Immature natural killer cell (primary cell): ENCODE measurements at regions not wholly inside any gene's neighbourhood (a gene's known extent, or its start where the extent isn't known, plus 50 kb on each side); places are given as distances from the start of the nearest gene placed in this dataset.

ENCODE experiments used
- DNase-seq, 3 donors: peaks; one replicate each; pipeline ENCODE4 v3.0.0; 2022; ENCODE audit warnings: mixed read lengths in 1 of 3
- H3K27ac Mint-ChIP-seq, 6 donors: one replicate each; pipeline ENCODE4 v1.8.0; 2020; ENCODE audit warnings: mixed read lengths in 6 of 6, mild to moderate bottlenecking in 5 of 6, inconsistent platforms in 4 of 6, moderate library complexity in 3 of 6
- H3K27me3 Mint-ChIP-seq, 3 donors: one replicate each; pipeline ENCODE4 v1.8.0; 2020 to 2021; ENCODE audit warnings: low read depth in 3 of 3, mild to moderate bottlenecking in 3 of 3, mixed read lengths in 3 of 3, moderate library complexity in 3 of 3, inconsistent platforms in 1 of 3
- H3K36me3 Mint-ChIP-seq, 3 donors: one replicate each; pipeline ENCODE4 v1.8.0; 2020; ENCODE audit warnings: mixed read lengths in 3 of 3, inconsistent platforms in 2 of 3, mild to moderate bottlenecking in 2 of 3
- H3K4me1 Mint-ChIP-seq, 2 donors: one replicate each; pipeline ENCODE4 v1.8.0; 2020; ENCODE audit warnings: inconsistent platforms in 2 of 2, mild to moderate bottlenecking in 2 of 2, mixed read lengths in 2 of 2, moderate library complexity in 1 of 2
- H3K4me3 Mint-ChIP-seq, 5 donors: one replicate each; pipeline ENCODE4 v1.8.0; 2020; ENCODE audit warnings: mild to moderate bottlenecking in 5 of 5, mixed read lengths in 5 of 5, inconsistent platforms in 3 of 5, moderate library complexity in 3 of 5
- H3K9me3 Mint-ChIP-seq, 6 donors: one replicate each; pipeline ENCODE4 v1.8.0; 2020; ENCODE audit warnings: mild to moderate bottlenecking in 6 of 6, mixed read lengths in 6 of 6, inconsistent platforms in 4 of 6, moderate library complexity in 3 of 6

GRCh38 chr13:42658019-42658418, 84.1 kb downstream of the TNFSF11 start:
- no peaks in the 10 kb centered on the region for H3K36me3 Mint-ChIP-seq
- H3K4me1 Mint-ChIP-seq: peaks cover 0 to 11% of the 10 kb centered on the region in 2 donors
- H3K4me3 Mint-ChIP-seq: no peak overlapping the region
- no peak overlapping the region for H3K27ac Mint-ChIP-seq
- peaks cover 3 to 6% (median 4%) of the 10 kb centered on the region in 3 donors for H3K27me3 Mint-ChIP-seq
- DNase-seq: no peak
- no peaks in the 10 kb centered on the region for H3K9me3 Mint-ChIP-seq

DNA sequence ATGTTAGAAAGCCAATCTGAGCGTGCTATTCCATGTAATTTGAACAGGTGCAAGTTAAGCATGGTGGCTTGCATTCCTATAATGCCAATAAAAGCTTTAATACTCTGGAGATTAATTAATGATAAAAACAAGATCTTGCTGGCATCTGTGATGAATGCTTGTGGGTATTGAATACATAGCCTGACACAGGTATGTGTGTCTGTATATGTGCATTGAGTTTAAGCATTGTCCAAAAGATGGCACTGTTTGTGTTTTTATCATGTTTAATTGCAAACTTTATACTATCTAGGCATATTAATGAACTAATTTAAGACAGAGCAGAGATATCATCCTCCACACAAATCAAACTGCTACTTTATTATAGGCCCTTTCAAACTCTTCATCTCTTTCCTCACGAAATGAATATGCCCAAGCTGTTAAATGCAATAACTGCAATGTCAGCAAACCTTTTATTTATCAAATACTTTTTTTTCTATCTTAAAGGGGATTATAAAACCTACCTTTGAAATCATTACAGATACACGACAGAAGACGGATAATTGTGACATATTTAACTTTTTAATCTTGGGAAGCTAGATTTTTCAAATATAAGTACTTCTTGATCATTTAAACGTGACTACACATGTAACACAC, 86.5 kb downstream of the TNFSF11 start:
- no peaks in the 10 kb centered on the region for H3K36me3 Mint-ChIP-seq
- H3K4me1 Mint-ChIP-seq: no peaks in the 10 kb centered on the region
- no peak overlapping the region for H3K27ac Mint-ChIP-seq
- H3K9me3 Mint-ChIP-seq: peaks cover 0 to 4% (median 0%) of the 10 kb centered on the region in 6 donors
- no peak overlapping the region for H3K4me3 Mint-ChIP-seq
- H3K27me3 Mint-ChIP-seq: peaks cover 0 to 14% (median 3%) of the 10 kb centered on the region in 3 donors
- no peak for DNase-seq

GRCh38 chr13:42667638-42668037, 93.7 kb downstream of the TNFSF11 start:
- peaks cover 2 to 15% (median 4%) of the 10 kb centered on the region in 6 donors for H3K9me3 Mint-ChIP-seq
- no peak overlapping the region for H3K27ac Mint-ChIP-seq
- H3K36me3 Mint-ChIP-seq: peaks cover 0 to 5% (median 0%) of the 10 kb centered on the region in 3 donors
- no peak for DNase-seq
- peaks cover 0 to 19% (median 9%) of the 10 kb centered on the region in 3 donors for H3K27me3 Mint-ChIP-seq
- no peaks in the 10 kb centered on the region for H3K4me1 Mint-ChIP-seq
- no peak overlapping the region for H3K4me3 Mint-ChIP-seq

DNA sequence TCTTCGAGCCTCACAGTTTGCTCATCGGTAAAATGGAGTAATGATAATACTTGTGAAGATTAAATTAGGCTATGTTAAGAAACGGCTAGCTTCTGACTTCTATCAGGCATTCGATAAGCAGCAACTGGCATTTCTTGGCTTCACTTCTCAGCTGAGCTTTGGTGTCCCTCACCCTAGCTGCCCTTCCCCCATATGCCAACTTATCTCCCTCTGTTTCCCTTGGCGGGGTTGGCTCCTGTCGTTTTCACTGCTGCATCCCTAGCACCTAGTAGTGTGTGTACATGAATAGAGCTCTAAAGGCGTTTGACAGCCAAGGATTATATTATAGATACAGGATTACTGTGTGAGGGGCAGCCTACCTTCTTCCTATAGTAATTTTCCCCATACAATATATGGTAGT, 97.5 kb downstream of the TNFSF11 start:
- peaks cover 0 to 5% (median 0%) of the 10 kb centered on the region in 3 donors for H3K36me3 Mint-ChIP-seq

DNA sequence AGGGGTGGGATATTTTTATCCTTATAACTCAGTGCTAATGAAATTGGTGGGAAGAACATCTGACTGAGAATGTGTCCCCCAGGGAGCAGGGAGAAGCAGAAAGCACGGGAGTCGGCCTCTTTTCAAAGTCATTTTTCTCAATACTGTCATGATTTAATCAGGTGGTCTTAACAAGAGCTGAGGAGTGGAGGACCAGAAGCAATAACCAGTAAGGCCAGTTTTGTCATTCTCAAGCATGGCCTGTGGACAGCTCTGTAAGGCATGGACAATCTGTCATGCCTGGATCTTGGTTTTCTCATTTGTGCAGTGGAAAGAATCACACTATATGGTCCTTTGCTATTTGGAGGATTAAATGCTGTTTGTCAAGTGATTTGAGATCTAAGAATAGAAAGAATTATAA, 99.7 kb downstream of the TNFSF11 start:
- DNase-seq: no peak
- Mint-ChIP-seq H3K4me3 (no peak overlapping the region), H3K9me3 (peaks cover 0 to 8% (median 0%) of the 10 kb centered on the region in 6 donors), H3K36me3 (no peaks in the 10 kb centered on the region), H3K27me3 (peaks cover 0 to 10% (median 2%) of the 10 kb centered on the region in 3 donors), H3K27ac (no peak overlapping the region), H3K4me1 (no peaks in the 10 kb centered on the region)

More for the DNA sequence above, 97.5 kb downstream of the TNFSF11 start:
- H3K9me3 Mint-ChIP-seq: peaks cover 0 to 11% (median 7%) of the 10 kb centered on the region in 6 donors
- no peak overlapping the region for H3K4me3 Mint-ChIP-seq
- H3K4me1 Mint-ChIP-seq: no peaks in the 10 kb centered on the region
- DNase-seq: no peak
- peaks cover 0 to 14% (median 7%) of the 10 kb centered on the region in 3 donors for H3K27me3 Mint-ChIP-seq
- no peak overlapping the region for H3K27ac Mint-ChIP-seq

GRCh38 chr13:42680748-42681147, 100.6 kb upstream of the FAM216B start:
- no peak for DNase-seq
- Mint-ChIP-seq H3K4me3 (no peak overlapping the region), H3K9me3 (peaks cover 0 to 4% (median 0%) of the 10 kb centered on the region in 6 donors), H3K36me3 (peaks cover 0 to 4% (median 0%) of the 10 kb centered on the region in 3 donors), H3K4me1 (no peaks in the 10 kb centered on the region), H3K27ac (no peak overlapping the region), H3K27me3 (peaks cover 0 to 3% (median 0%) of the 10 kb centered on the region in 3 donors)

DNA sequence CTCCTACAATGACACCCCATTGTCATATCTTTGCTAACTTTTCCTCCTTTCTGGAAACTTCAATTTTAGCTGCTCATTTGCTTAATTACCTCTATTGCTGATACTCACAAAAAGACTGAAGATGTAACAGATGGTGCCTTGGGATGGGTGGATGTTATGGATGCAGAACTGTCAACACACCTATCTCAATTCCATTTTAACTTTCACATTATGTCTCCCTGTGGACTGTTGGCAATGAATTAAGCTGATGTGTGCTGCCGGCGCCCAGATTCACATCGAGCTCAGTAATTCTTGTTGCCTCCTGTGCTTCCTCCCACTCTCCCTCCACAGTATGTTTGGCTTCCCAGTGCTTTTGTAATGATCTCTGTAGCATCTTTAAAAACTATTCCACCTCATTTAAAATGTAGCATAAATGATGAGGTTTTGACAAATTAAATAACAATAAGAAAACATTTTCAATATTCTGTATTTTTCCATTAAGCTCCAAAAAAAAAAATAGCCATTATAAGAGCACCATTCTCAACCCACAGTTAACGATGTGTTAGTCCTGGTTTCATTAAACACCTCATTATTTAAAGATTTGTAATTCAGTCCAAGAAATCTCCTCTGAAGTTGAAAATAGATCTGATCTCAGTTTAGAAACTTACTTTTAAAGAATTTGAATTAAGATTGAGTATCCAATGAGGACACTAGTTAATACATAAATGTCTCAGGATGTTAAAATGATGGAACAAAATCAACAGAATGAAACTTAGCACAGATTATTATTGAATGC, 99.9 kb upstream of the FAM216B start:
- no peak for DNase-seq
- Mint-ChIP-seq H3K27ac (no peak overlapping the region), H3K4me3 (no peak overlapping the region), H3K36me3 (peaks cover 0 to 4% (median 0%) of the 10 kb centered on the region in 3 donors), H3K27me3 (peaks cover 0 to 3% (median 0%) of the 10 kb centered on the region in 3 donors), H3K9me3 (no peaks in the 10 kb centered on the region), H3K4me1 (no peaks in the 10 kb centered on the region)

DNA sequence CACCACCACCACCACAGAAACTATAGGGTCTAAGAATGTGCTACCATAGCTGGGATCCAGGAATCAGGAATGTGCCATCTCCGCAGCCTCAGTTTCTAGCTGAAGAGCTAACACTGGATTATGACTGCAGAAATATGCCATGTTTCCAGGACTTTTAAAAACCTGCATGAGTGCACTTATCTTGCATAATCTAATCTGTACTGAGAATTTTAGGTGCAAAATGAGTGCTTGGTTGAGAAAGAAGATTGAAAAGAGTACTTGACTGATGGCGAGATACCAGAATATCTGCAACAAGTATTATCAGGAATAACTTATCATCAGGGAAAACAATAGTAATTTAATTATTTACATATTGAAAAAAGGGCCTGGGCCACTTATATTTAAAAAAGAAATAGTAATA, 97.2 kb upstream of the FAM216B start:
- DNase-seq: no peak
- no peak overlapping the region for H3K27ac Mint-ChIP-seq
- no peaks in the 10 kb centered on the region for H3K4me1 Mint-ChIP-seq

DNA sequence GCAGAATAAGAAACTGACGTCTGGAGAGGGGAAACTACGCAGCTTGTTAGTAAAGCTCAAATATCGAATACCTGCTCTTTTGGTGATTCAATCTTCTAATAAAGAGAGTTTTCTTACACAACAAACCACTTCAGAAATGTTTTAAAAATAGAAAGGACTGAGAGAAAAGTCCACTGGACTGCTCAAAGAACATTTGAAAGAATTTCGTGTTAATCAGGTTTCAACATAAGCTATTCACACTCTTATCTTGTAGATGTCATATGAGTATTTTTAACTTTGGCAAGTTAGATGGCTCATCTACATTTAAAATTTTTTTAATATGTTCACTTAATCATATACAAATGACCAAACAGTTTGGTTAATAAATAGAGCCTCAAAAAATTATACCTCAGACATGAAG, 95.6 kb upstream of the FAM216B start:
- H3K4me1 Mint-ChIP-seq: no peaks in the 10 kb centered on the region
- no peak for DNase-seq
- H3K27ac Mint-ChIP-seq: no peak overlapping the region
- H3K9me3 Mint-ChIP-seq: peaks cover 0 to 2% (median 0%) of the 10 kb centered on the region in 6 donors
- H3K4me3 Mint-ChIP-seq: no peak overlapping the region
- peaks cover 0 to 4% (median 0%) of the 10 kb centered on the region in 3 donors for H3K36me3 Mint-ChIP-seq
- peaks cover 0 to under 1% (median 0%) of the 10 kb centered on the region in 3 donors for H3K27me3 Mint-ChIP-seq

More for the DNA sequence above, 97.2 kb upstream of the FAM216B start:
- H3K9me3 Mint-ChIP-seq: peaks cover 0 to 2% (median 0%) of the 10 kb centered on the region in 6 donors
- peaks cover 0 to 3% (median 0%) of the 10 kb centered on the region in 3 donors for H3K27me3 Mint-ChIP-seq
- H3K4me3 Mint-ChIP-seq: no peak overlapping the region
- H3K36me3 Mint-ChIP-seq: peaks cover 0 to 4% (median 0%) of the 10 kb centered on the region in 3 donors

DNA sequence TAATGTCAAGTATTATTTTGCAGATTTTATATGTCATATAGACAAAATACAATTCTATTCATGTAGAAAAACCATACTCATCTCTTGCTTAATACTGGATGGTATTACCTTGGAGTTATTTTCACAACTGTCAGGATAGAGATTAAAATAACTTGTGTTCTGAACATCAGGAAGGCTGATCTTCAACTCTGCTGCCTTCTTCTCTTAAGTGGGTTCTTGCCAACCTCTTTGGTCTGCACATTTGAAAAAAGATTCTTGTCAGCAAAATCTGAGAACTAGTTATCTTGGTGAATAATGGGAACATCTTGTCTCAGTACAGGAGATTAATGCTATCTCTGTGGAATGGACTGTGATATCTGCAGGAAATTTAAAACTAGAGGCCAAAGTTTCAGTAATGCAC, 95.2 kb upstream of the FAM216B start:
- Mint-ChIP-seq H3K36me3 (peaks cover 0 to 4% (median 0%) of the 10 kb centered on the region in 3 donors), H3K4me3 (no peak overlapping the region), H3K27me3 (no peaks in the 10 kb centered on the region), H3K9me3 (peaks cover 0 to 2% (median 0%) of the 10 kb centered on the region in 6 donors), H3K4me1 (no peaks in the 10 kb centered on the region), H3K27ac (no peak overlapping the region)
- no peak for DNase-seq

GRCh38 chr13:42688821-42689220, 92.6 kb upstream of the FAM216B start:
- peaks cover 0 to 4% (median 0%) of the 10 kb centered on the region in 3 donors for H3K27me3 Mint-ChIP-seq
- H3K4me1 Mint-ChIP-seq: no peaks in the 10 kb centered on the region
- no peak overlapping the region for H3K4me3 Mint-ChIP-seq
- no peak for DNase-seq
- H3K27ac Mint-ChIP-seq: no peak overlapping the region
- peaks cover 0 to 2% (median under 1%) of the 10 kb centered on the region in 6 donors for H3K9me3 Mint-ChIP-seq
- no peaks in the 10 kb centered on the region for H3K36me3 Mint-ChIP-seq

DNA sequence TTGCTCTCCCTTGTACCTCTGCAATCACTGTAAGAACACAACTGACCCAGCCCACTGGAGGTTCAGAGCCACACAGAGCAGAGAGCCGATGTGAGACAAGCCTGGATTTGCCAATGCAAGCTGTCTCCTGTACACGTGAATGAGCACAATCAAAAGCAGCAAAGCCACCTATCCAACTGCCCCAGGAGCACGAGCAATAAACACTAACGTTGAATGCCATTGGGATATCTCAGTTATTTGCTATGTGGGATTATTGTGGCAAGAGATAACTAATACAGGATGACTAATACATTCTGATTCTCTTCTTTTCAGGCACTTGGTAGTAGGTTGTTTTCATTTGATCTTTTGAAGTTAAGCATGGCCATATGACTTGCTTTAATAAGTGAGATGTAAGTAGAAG, 85.2 kb upstream of the FAM216B start:
- H3K4me3 Mint-ChIP-seq: no peak overlapping the region
- peaks cover 15 to 34% of the 10 kb centered on the region in 2 donors for H3K4me1 Mint-ChIP-seq
- H3K36me3 Mint-ChIP-seq: peaks cover 0 to 3% (median 0%) of the 10 kb centered on the region in 3 donors
- peaks cover 0 to 6% (median 0%) of the 10 kb centered on the region in 6 donors for H3K9me3 Mint-ChIP-seq
- H3K27me3 Mint-ChIP-seq: peaks cover 8% of the 10 kb centered on the region in 3 donors
- no peak overlapping the region for H3K27ac Mint-ChIP-seq
- no peak for DNase-seq

DNA sequence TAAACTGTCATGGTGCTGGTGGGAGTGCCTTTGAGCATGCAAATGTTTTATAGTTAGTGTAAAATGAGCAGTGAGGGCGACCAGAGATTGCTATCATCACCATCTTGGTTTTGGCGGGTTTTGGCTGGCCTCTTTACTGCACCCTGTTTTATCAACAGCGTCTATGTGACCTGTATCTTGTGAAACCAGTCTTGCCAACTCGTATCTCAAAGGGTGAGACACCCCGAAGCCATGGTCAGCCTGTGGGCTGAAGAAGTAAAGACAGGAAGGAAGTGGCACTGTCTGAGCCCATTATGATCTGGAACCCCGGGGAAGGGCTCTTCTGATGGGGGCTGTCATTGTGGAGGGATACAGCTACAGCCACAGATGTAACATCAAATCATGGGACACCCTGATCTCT, 81.5 kb upstream of the FAM216B start:
- DNase-seq: peak; percentile 38 to 55 (median 43)
- Mint-ChIP-seq H3K27me3 (peaks cover 8 to 9% (median 9%) of the 10 kb centered on the region in 3 donors), H3K27ac (peak overlapping the region in 3 of 6 donors; percentile 21 to 31 (median 22)), H3K9me3 (peaks cover 0 to 5% (median 0%) of the 10 kb centered on the region in 6 donors), H3K4me3 (peak overlapping the region in 4 of 5 donors; percentile 11 to 48 (median 26)), H3K36me3 (peaks cover 0 to 3% (median 0%) of the 10 kb centered on the region in 3 donors), H3K4me1 (peaks cover 15 to 34% of the 10 kb centered on the region in 2 donors)

DNA sequence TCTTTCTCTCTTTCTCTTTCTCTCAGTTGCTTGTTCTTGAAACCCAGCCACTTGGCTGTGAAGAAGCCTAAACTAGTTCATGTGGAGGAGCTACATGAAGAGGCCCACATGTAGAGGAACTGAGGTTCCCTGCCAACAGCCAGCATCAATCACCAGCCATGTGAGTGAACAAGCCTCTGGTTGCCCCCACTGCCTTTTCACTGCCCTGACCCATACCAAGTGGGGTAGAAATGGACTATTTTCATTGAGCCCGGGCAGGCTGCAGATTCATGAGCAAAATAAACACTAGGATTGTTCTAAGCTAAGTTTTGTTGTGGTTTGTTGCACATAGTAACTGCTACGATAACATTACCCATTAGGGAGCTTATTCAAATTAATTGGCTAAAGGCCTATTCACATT, 78.7 kb upstream of the FAM216B start:
- no peak overlapping the region for H3K4me3 Mint-ChIP-seq

More for the DNA sequence above, 78.7 kb upstream of the FAM216B start:
- Mint-ChIP-seq H3K27ac (peak overlapping the region in 1 of 6 donors; percentile 21), H3K27me3 (peaks cover 7 to 10% (median 10%) of the 10 kb centered on the region in 3 donors), H3K9me3 (peaks cover 0 to 3% (median 0%) of the 10 kb centered on the region in 6 donors), H3K36me3 (peaks cover 0 to 3% (median 0%) of the 10 kb centered on the region in 3 donors), H3K4me1 (peaks cover 15 to 31% of the 10 kb centered on the region in 2 donors)
- DNase-seq: no peak
